ENCODE measurements at regions not wholly inside any gene's neighbourhood (a gene's known extent, or its start where the extent isn't known, plus 50 kb on each side); places are given as distances from the start of the nearest gene placed in this dataset.

GRCh38 chr4:45317276-45317675, 590.9 kb upstream of the GNPDA2 start:
- no peaks in the 10 kb centered on the region for H3K36me3 ChIP-seq (ENCODE audit: control insufficient read depth in 2 of 2, insufficient read depth in 2 of 2, low read length in 1 of 2)
- H3K9me3 ChIP-seq (ENCODE audit: control insufficient read depth in 2 of 2, insufficient read depth in 1 of 2, low read length in 1 of 2), result no peaks in the 10 kb centered on the region
- no peak overlapping the region for H3K27ac ChIP-seq (ENCODE audit: low read depth in 1 of 2, low read length in 1 of 2)
- no peak for DNase-seq (ENCODE audit: low read depth in 6 of 9, low spot score in 9 of 9)
- 93% methylated on average over 2 of the region's 2 CpGs for WGBS
- H3K4me1 ChIP-seq (ENCODE audit: control insufficient read depth in 2 of 2, insufficient read depth in 2 of 2, low read length in 2 of 2), result no peaks in the 10 kb centered on the region
- no peak overlapping the region for H3K4me3 ChIP-seq (ENCODE audit: low read length in 2 of 2)
- no peaks in the 10 kb centered on the region for H3K27me3 ChIP-seq (ENCODE audit: control insufficient read depth in 2 of 2, insufficient read depth in 1 of 2, low read length in 1 of 2)

GRCh38 chr4:45316257-45316656, 589.9 kb upstream of the GNPDA2 start:
- H3K4me1 ChIP-seq (ENCODE audit: control insufficient read depth in 2 of 2, insufficient read depth in 2 of 2, low read length in 2 of 2), result no peaks in the 10 kb centered on the region
- 93% methylated on average over 2 of the region's 2 CpGs for WGBS
- H3K9me3 ChIP-seq (ENCODE audit: control insufficient read depth in 2 of 2, insufficient read depth in 1 of 2, low read length in 1 of 2), result no peaks in the 10 kb centered on the region
- H3K36me3 ChIP-seq (ENCODE audit: control insufficient read depth in 2 of 2, insufficient read depth in 2 of 2, low read length in 1 of 2), result no peaks in the 10 kb centered on the region
- DNase-seq (ENCODE audit: low read depth in 6 of 9, low spot score in 9 of 9), result no peak
- no peaks in the 10 kb centered on the region for H3K27me3 ChIP-seq (ENCODE audit: control insufficient read depth in 2 of 2, insufficient read depth in 1 of 2, low read length in 1 of 2)
- no peak overlapping the region for H3K27ac ChIP-seq (ENCODE audit: low read depth in 1 of 2, low read length in 1 of 2)
- no peak overlapping the region for H3K4me3 ChIP-seq (ENCODE audit: low read length in 2 of 2)

- H3K27me3 ChIP-seq (ENCODE audit: control insufficient read depth in 2 of 2, insufficient read depth in 1 of 2, low read length in 1 of 2), result no peaks in the 10 kb centered on the region
- DNase-seq (ENCODE audit: low read depth in 6 of 9, low spot score in 9 of 9), result no peak
- H3K4me3 ChIP-seq (ENCODE audit: low read length in 2 of 2), result no peak overlapping the region
- peaks cover 0 to 3% of the 10 kb centered on the region in 2 donors for H3K9me3 ChIP-seq (ENCODE audit: control insufficient read depth in 2 of 2, insufficient read depth in 1 of 2, low read length in 1 of 2)
- no peaks in the 10 kb centered on the region for H3K36me3 ChIP-seq (ENCODE audit: control insufficient read depth in 2 of 2, insufficient read depth in 2 of 2, low read length in 1 of 2)
- 90% methylated on average over 1 of the region's 1 CpG for WGBS
- no peak overlapping the region for H3K27ac ChIP-seq (ENCODE audit: low read depth in 1 of 2, low read length in 1 of 2)
- H3K4me1 ChIP-seq (ENCODE audit: control insufficient read depth in 2 of 2, insufficient read depth in 2 of 2, low read length in 2 of 2), result no peaks in the 10 kb centered on the region
These were observed 576.5 kb upstream of the GNPDA2 start for GRCh38 chr4:45302828-45303227.

GRCh38 chr4:45294464-45294863, 568.1 kb upstream of the GNPDA2 start:
- no peak overlapping the region for H3K27ac ChIP-seq (ENCODE audit: low read depth in 1 of 2, low read length in 1 of 2)
- no peak for DNase-seq (ENCODE audit: low read depth in 6 of 9, low spot score in 9 of 9)
- H3K4me1 ChIP-seq (ENCODE audit: control insufficient read depth in 2 of 2, insufficient read depth in 2 of 2, low read length in 2 of 2), result no peaks in the 10 kb centered on the region
- WGBS, result 47% methylated on average over 1 of the region's 1 CpG
- H3K36me3 ChIP-seq (ENCODE audit: control insufficient read depth in 2 of 2, insufficient read depth in 2 of 2, low read length in 1 of 2), result no peaks in the 10 kb centered on the region
- no peaks in the 10 kb centered on the region for H3K27me3 ChIP-seq (ENCODE audit: control insufficient read depth in 2 of 2, insufficient read depth in 1 of 2, low read length in 1 of 2)
- no peak overlapping the region for H3K4me3 ChIP-seq (ENCODE audit: low read length in 2 of 2)
- H3K9me3 ChIP-seq (ENCODE audit: control insufficient read depth in 2 of 2, insufficient read depth in 1 of 2, low read length in 1 of 2), result peaks cover 2 to 10% of the 10 kb centered on the region in 2 donors

GRCh38 chr4:45293335-45293734, 567.0 kb upstream of the GNPDA2 start:
- H3K9me3 ChIP-seq (ENCODE audit: control insufficient read depth in 2 of 2, insufficient read depth in 1 of 2, low read length in 1 of 2), result peaks cover 2 to 10% of the 10 kb centered on the region in 2 donors
- no peaks in the 10 kb centered on the region for H3K36me3 ChIP-seq (ENCODE audit: control insufficient read depth in 2 of 2, insufficient read depth in 2 of 2, low read length in 1 of 2)
- H3K4me1 ChIP-seq (ENCODE audit: control insufficient read depth in 2 of 2, insufficient read depth in 2 of 2, low read length in 2 of 2), result no peaks in the 10 kb centered on the region
- no peaks in the 10 kb centered on the region for H3K27me3 ChIP-seq (ENCODE audit: control insufficient read depth in 2 of 2, insufficient read depth in 1 of 2, low read length in 1 of 2)
- H3K27ac ChIP-seq (ENCODE audit: low read depth in 1 of 2, low read length in 1 of 2), result no peak overlapping the region
- H3K4me3 ChIP-seq (ENCODE audit: low read length in 2 of 2), result no peak overlapping the region
- 90% methylated on average over 6 of the region's 6 CpGs for WGBS
- no peak for DNase-seq (ENCODE audit: low read depth in 6 of 9, low spot score in 9 of 9)

- Histone ChIP-seq H3K36me3 (ENCODE audit: control insufficient read depth in 2 of 2, insufficient read depth in 2 of 2, low read length in 1 of 2) (no peaks in the 10 kb centered on the region), H3K9me3 (ENCODE audit: control insufficient read depth in 2 of 2, insufficient read depth in 1 of 2, low read length in 1 of 2) (peaks cover 2 to 10% of the 10 kb centered on the region in 2 donors), H3K27ac (ENCODE audit: low read depth in 1 of 2, low read length in 1 of 2) (no peak overlapping the region), H3K4me3 (ENCODE audit: low read length in 2 of 2) (no peak overlapping the region), H3K27me3 (ENCODE audit: control insufficient read depth in 2 of 2, insufficient read depth in 1 of 2, low read length in 1 of 2) (no peaks in the 10 kb centered on the region), H3K4me1 (ENCODE audit: control insufficient read depth in 2 of 2, insufficient read depth in 2 of 2, low read length in 2 of 2) (no peaks in the 10 kb centered on the region)
- 95% methylated on average over 4 of the region's 4 CpGs for WGBS
- no peak for DNase-seq (ENCODE audit: low read depth in 6 of 9, low spot score in 9 of 9)
These were observed 566.5 kb upstream of the GNPDA2 start for GRCh38 chr4:45292844-45293243.

GRCh38 chr4:45284400-45285085, 558.2 kb upstream of the GNPDA2 start:
- Histone ChIP-seq H3K9me3 (ENCODE audit: control insufficient read depth in 2 of 2, insufficient read depth in 1 of 2, low read length in 1 of 2) (no peaks in the 10 kb centered on the region), H3K27me3 (ENCODE audit: control insufficient read depth in 2 of 2, insufficient read depth in 1 of 2, low read length in 1 of 2) (no peaks in the 10 kb centered on the region), H3K4me1 (ENCODE audit: control insufficient read depth in 2 of 2, insufficient read depth in 2 of 2, low read length in 2 of 2) (no peaks in the 10 kb centered on the region), H3K36me3 (ENCODE audit: control insufficient read depth in 2 of 2, insufficient read depth in 2 of 2, low read length in 1 of 2) (no peaks in the 10 kb centered on the region), H3K27ac (ENCODE audit: low read depth in 1 of 2, low read length in 1 of 2) (no peak overlapping the region), H3K4me3 (ENCODE audit: low read length in 2 of 2) (no peak overlapping the region)
- no peak for DNase-seq (ENCODE audit: low read depth in 6 of 9, low spot score in 9 of 9)
- 92% methylated on average over 14 of the region's 14 CpGs for WGBS

GRCh38 chr4:45283352-45283751, 557.0 kb upstream of the GNPDA2 start:
- Histone ChIP-seq H3K9me3 (ENCODE audit: control insufficient read depth in 2 of 2, insufficient read depth in 1 of 2, low read length in 1 of 2) (no peaks in the 10 kb centered on the region), H3K36me3 (ENCODE audit: control insufficient read depth in 2 of 2, insufficient read depth in 2 of 2, low read length in 1 of 2) (no peaks in the 10 kb centered on the region), H3K27me3 (ENCODE audit: control insufficient read depth in 2 of 2, insufficient read depth in 1 of 2, low read length in 1 of 2) (no peaks in the 10 kb centered on the region), H3K27ac (ENCODE audit: low read depth in 1 of 2, low read length in 1 of 2) (no peak overlapping the region), H3K4me1 (ENCODE audit: control insufficient read depth in 2 of 2, insufficient read depth in 2 of 2, low read length in 2 of 2) (no peaks in the 10 kb centered on the region), H3K4me3 (ENCODE audit: low read length in 2 of 2) (no peak overlapping the region)
- DNase-seq (ENCODE audit: low read depth in 6 of 9, low spot score in 9 of 9), result no peak
- WGBS, result 85% methylated on average over 7 of the region's 7 CpGs

GRCh38 chr4:45280121-45280520, 553.8 kb upstream of the GNPDA2 start:
- H3K27me3 ChIP-seq (ENCODE audit: control insufficient read depth in 2 of 2, insufficient read depth in 1 of 2, low read length in 1 of 2), result no peaks in the 10 kb centered on the region
- no peaks in the 10 kb centered on the region for H3K36me3 ChIP-seq (ENCODE audit: control insufficient read depth in 2 of 2, insufficient read depth in 2 of 2, low read length in 1 of 2)
- 92% methylated on average over 1 of the region's 1 CpG for WGBS
- H3K4me1 ChIP-seq (ENCODE audit: control insufficient read depth in 2 of 2, insufficient read depth in 2 of 2, low read length in 2 of 2), result no peaks in the 10 kb centered on the region
- no peaks in the 10 kb centered on the region for H3K9me3 ChIP-seq (ENCODE audit: control insufficient read depth in 2 of 2, insufficient read depth in 1 of 2, low read length in 1 of 2)
- H3K4me3 ChIP-seq (ENCODE audit: low read length in 2 of 2), result no peak overlapping the region
- no peak overlapping the region for H3K27ac ChIP-seq (ENCODE audit: low read depth in 1 of 2, low read length in 1 of 2)
- no peak for DNase-seq (ENCODE audit: low read depth in 6 of 9, low spot score in 9 of 9)

Data from thymus (tissue), 11 donors.